ENCODE measurements at regions not wholly inside any gene's neighbourhood (a gene's known extent, or its start where the extent isn't known, plus 50 kb on each side); places are given as distances from the start of the nearest gene placed in this dataset.
"Not testable (repeated sequence)": the region's sequence is repeated elsewhere in the genome, so short reads cannot be mapped to it uniquely, and the experiment has no call there.

DNA sequence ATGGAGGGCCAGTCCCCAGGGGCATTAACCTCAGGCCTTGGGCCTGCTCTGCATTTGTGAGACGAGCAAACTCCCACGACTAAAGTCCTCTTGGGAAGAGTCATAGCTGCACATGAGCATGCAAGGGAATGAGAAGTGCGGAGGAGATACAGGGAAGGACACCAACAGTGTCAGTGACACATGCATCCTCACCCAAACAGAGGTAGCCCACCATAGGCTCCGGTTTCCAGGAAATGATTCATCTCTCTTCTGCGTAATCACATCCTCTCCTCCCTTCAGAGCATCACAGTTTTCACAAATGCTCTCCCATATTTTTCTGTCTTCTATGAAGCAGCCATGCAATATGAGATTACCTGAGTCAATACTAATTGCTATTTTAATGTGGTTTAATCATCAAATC is 725.7 kb upstream of the GOT2 start:
- no peak for DNase-seq

GRCh38 chr16:59455497-59455896 is 721.4 kb upstream of the GOT2 start:
- DNase-seq, result no peak

DNA sequence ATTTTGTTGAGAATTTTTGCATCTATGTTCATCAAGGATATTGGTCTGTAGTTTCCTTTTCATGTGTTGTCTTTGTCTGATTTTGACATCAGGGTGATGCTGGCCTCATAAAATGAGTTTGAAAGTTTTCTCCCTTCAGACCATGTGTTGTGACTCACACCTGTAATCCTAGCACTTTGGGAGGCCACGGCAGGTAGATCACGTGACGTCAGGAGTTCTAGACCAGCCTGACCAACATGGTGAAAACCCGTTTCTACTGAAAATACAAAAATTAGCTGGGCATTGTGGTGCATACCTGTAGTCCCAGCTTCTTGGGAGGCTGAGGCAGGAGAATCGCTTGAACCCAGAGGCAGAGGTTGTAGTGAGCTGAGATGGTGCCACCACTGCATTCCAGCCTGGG is 716.4 kb upstream of the GOT2 start:
- DNase-seq, result not testable (repeated sequence)

GRCh38 chr16:59440502-59440901 is 706.4 kb upstream of the GOT2 start:
- DNase-seq, result no peak

GRCh38 chr16:59432896-59433295 is 698.8 kb upstream of the GOT2 start:
- DNase-seq, result no peak

DNA sequence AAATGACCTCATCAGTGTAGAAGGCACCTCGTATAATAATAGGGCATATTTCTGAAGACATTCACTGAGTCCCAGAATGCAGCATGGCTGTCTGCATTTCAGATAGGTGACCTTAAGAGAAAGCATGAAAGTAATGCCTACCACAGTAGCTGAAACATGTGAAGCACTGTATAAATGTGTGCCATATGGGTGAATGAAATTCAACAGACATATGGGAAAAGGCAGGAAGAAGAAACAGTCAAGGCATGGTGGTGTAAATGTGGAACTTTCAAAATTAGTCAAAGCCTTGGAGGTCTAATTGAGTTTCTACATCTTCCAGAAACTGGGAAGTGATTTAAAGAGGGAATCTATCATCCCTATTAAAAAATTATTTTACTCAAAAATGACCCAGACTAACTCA is 698.2 kb upstream of the GOT2 start:
- no peak for DNase-seq

DNA sequence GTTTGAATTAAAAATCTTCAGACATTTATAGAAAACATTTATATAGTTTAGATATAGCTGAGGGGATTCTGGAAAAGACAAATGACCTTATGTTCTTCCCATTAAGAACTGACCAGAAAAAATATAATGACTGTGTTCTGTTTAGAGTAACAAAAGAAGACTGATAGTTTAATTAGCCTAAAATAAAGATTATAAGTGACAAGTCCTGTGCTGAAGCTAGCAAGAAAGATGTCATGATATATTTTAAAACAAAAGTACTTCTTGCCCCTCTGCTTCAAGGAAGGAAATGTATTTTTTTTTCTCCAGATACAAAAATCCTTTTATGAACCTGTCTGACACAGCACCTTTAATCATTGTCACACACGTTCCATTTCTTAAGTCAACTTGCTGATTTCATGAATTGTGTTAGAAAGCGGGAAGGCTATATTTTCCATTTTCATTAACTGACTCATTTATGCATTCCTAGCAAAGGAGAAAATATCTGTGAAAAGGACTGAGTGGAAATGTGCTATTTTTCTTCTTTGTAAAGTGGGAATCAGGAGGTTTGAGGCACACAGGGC is 690.7 kb upstream of the GOT2 start:
- no peak for DNase-seq

DNA sequence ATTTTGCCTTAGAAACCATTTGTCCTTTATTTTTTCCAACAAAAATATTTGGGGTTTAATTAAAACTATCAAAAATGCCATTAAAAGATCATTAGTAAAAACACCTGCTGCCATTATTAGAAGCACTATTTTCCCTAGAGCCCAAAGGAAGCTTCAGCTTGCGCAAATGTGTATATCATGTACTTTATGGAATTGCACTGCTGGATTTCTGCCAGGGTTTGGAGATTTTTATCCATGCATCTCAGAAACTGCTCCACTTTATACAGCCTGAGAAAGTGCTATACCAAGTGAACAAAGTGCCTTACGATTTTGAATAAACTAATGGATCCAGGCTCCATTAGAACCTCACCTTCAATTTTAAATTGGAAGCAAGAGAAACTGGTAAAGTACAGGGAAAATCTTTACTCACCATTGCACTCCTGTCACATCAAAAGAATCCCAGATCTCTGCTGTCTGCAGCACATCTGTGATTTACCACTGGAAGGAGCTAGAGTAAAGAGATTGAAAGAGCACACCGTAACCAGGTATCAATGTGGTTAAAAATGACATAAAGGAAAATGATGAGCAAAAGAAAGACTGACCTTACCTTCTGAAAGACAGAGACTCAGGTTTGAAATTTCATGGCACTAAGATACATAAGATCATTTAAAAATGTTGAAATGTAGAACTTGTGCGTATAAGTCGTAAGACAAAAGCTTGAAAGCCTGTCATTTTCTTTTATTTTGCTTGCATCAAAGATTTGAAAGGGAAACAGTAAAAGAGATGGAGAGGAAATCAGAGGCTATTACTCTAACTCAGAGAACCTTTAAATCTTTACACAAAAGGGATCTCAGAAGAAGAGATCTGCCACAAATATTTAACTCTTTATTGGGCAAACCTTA is 678.1 kb upstream of the GOT2 start:
- DNase-seq, result no peak

DNA sequence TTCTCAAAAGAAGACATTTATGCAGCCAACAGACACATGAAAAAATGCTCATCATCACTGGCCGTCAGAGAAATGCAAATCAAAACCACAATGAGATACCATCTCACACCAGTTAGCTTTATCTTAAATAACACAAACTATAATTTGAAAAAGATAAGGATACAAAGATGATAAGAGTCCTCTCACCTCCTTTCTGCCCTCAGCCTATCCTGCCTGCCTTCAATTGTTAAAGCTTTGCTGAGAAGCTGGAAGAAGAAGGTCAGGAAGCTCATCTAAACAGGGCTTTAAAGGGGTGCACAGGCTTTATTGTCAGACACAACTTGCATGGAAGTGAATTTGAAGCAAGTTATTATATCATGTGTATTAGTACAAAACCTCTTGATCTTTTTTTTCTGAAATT is 676.3 kb upstream of the GOT2 start:
- DNase-seq, result no peak

DNA sequence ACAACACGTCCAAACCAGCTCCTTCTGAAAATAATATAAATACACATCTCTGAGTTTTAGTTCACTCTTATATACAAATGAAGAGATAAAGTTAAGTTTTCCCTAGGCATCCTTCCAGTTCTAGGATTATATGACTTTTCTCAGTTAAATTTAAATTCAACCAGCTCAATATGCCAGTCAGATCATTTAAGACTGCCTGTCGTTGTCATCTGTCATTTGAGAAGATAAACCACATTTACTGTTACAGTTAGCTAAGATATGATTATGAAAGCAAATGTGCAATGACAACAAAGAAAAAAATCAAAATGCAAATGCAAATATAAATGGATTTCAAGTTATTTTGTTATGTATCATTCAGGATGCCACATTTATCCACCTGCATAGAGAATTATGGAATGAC is 671.7 kb upstream of the GOT2 start:
- DNase-seq, result no peak

GRCh38 chr16:59404509-59404908 is 670.4 kb upstream of the GOT2 start:
- DNase-seq, result no peak

- DNase-seq, result no peak
Observed at GRCh38 chr16:59400830-59401229, 666.7 kb upstream of the GOT2 start.

DNA sequence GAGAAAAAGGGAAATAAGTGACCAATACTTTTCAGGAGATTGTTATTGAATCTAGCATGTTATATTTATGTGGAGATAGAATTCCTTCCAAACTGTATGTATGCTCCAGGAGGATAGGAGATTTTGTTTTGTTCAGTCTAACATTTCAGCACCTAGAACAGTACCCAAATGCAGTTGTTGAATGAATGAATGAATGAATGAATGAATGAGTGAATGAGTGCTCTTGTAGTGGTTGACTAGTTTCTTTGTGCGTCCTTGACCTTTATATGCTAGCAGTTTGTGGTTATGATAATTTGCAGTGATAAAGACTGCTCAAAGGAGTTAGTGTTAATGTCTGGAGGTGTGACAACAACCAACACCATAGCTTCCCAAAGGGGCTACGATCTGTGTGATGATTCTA is 663.5 kb upstream of the GOT2 start:
- DNase-seq, result no peak

DNA sequence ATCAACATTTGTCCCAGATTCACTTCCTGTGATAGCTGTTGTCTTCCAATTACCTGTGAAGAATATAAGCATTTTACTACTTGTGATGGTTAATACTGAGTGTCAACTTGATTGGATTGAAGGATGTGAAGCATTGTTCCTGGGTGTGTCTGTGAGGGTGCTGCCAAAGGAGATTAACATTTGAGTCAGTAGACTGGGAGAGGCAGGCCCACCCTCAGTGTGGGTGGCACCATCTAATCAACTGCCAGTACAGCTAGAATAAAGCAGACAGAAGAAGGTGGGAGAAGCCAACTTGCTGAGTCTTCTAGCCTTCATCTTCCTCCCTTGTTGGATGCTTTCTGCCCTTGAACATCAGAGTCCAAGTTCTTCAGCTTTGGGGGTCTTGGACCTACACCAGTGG is 660.4 kb upstream of the GOT2 start:
- DNase-seq, result no peak

GRCh38 chr16:59392911-59393310 is 658.8 kb upstream of the GOT2 start:
- no peak for DNase-seq

DNA sequence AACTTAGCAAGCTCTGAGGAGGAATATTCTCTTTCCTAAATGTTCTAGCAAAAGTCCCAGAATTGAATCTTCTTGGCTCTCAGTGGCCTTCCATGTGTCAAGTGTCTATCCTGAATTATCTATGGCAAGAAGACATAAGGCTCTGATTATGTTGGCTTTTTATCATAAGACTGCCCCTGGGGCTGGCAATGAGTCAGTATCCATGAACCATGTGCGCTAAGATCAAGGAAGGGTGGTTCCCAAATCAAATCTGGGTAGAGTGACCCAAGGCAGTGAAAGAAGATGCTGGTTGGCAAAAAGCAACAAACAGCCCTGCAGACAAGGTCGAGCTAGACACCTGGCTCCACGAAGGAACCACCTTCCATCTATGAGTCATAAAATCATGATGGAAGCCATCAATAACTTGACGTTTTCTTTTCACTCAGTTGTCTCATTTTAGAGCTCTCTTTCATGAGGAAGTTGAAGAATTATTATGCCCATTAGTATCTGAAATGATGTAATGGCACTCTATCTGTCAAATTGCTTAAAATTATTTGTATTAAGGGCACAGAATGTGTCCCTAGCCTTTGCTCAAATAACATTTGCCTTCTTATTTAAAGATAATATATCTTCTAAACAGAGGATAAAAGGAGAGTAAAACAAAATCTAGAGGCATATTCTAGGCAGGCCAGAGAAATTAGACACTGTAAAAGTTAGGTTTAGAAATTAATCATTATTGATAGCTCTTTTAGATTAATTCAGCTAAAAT is 657.7 kb upstream of the GOT2 start:
- DNase-seq, result no peak

GRCh38 chr16:59385959-59386358 is 651.8 kb upstream of the GOT2 start:
- DNase-seq, result no peak

GRCh38 chr16:59385491-59385890 is 651.4 kb upstream of the GOT2 start:
- no peak for DNase-seq

GRCh38 chr16:59373632-59374031 is 639.5 kb upstream of the GOT2 start:
- no peak for DNase-seq

GRCh38 chr16:59370717-59371116 is 636.6 kb upstream of the GOT2 start:
- no peak for DNase-seq

GRCh38 chr16:59369523-59369922 is 635.4 kb upstream of the GOT2 start:
- no peak for DNase-seq

DNA sequence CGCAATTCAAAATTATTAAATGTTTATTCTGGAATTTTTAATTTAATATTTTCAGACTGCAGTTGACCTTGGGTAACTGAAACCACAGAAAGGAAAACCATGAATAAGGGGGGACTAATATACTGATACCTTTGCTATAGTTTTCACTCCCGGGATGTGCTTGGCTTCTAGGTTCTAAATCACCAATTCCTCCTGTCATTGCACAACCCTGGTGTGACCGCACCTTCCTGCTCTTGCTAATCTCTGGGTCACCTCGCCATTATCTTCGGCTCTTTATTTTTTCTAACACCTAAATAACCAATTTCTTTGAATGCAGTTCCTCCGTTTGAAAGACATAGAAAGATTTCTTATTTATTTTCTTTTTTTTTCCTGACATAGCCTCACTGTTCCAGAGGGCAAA is 634.5 kb upstream of the GOT2 start:
- no peak for DNase-seq

DNA sequence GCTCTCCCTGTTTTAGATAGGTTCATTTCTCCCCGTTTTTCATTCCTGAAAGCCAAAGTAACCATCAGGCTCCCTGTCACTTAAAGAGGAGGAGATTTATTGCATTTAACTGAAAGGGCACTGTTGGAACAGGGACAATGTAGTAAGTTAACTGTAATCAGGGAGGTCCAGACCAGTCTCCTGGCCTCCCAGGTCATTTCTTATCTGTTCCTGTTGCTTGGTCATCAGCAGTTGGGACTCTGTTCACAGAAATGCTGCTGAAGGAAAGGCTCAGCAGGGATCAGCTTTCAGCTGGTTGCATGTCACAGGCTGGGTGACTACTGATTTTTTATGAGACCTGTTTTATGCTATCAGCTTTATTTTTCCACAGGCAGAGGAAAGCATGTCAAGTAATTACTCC is 622.6 kb upstream of the GOT2 start:
- no peak for DNase-seq

DNA sequence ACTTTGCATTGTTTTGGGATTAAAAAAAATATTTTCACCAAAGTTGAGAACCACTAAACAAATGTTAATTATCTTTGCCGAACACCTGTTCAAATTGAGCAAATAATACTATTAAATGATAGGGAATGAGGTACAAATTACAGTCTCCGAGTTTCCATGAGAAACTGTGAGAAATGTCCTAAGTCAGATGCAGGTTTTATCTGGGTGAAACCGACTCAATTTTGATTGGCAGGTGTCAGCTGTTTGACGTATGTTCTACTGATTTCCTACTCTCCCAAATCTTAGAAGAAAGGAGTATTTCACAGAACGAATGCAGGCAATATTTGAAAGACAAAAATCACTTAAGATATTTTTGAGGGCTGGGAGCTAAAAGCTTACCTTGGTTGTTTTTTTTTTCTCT is 622.0 kb upstream of the GOT2 start:
- no peak for DNase-seq

Measured in NCI-H1092 treated with DMSO at 0.1 percent for 48 hours (cell line).